GM12878 (cell line): ENCODE measurements at regions not wholly inside any gene's neighbourhood (a gene's known extent, or its start where the extent isn't known, plus 50 kb on each side); places are given as distances from the start of the nearest gene placed in this dataset.

Source experiments
- ATAC-seq: fragments of 200-7000 bp; cut with Tn5 transposase; 3 replicates; pipeline ENCODE4 v1.9.1; 2020; ENCODE audit warnings: mild to moderate bottlenecking, moderate library complexity
- BruUV-seq: library from RNA; stranded (reverse); fragments of 400-500 nt; replicated peaks from 2 replicates; lab custom pipeline; 2021; lab: Mats Ljungman, UMichigan
- CTCF ChIA-PET: fragments of 300-600 bp; sonication (Branson Sonifier 250); formaldehyde crosslinking; extraction: SDS; loops from one replicate; lab custom pipeline; 2021; ENCODE audit warnings: inconsistent platforms; lab: Yijun Ruan, JAX
- POLR2A ChIA-PET: fragments of 350-600 bp; formaldehyde crosslinking; extraction: SDS; loops from one replicate; lab custom pipeline; 2021; ENCODE audit warnings: inconsistent platforms; lab: Charles Lee
- RAD21 ChIA-PET: fragments of 300-600 bp; sonication (Branson Sonifier 250); formaldehyde crosslinking; loops from one replicate; lab custom pipeline; 2023; ENCODE audit warnings: antibody characterized with exemption; ENCODE audit not compliant: unreplicated experiment; lab: Charles Lee
- SMC1A ChIA-PET: fragments of 300-600 bp; sonication (Branson Sonifier 250); formaldehyde crosslinking; loops from one replicate; lab custom pipeline; 2023; ENCODE audit not compliant: unreplicated experiment, uncharacterized antibody; lab: Charles Lee
- DNase-seq: peaks from one replicate; pipeline ENCODE4 v3.0.0-alpha.2; 2011; ENCODE audit warnings: low read depth, low spot score
- FAIRE-seq: peaks from 3 replicates; lab custom pipeline; 2011; peaks lifted over from hg19 to GRCh38; lab: Jason Lieb, UNC
- H2AFZ ChIP-seq: 2 replicates; pipeline ENCODE4 v1.6.0; 2011; ENCODE audit warnings: low read depth, low read length, control low read depth; ENCODE audit not compliant: control insufficient read depth
- H3K27ac ChIP-seq: 2 replicates; pipeline ENCODE4 v1.5.1; 2011; ENCODE audit warnings: control low read depth; ENCODE audit not compliant: control insufficient read depth, insufficient read depth
- H3K27me3 ChIP-seq, 2 experiments: replicated peaks in 1 of 2; 2 replicates each; pipeline versions ENCODE4 v1.6.0 to v1.6.1; 2011; ENCODE audit warnings: low read length in 1 of 2; ENCODE audit not compliant: control insufficient read depth in 2 of 2, insufficient read depth in 2 of 2
- H3K36me3 ChIP-seq, 2 experiments: 2 replicates each; pipeline ENCODE4 v1.5.1; 2011; ENCODE audit warnings: low read length in 1 of 2; ENCODE audit not compliant: control insufficient read depth in 2 of 2, insufficient read depth in 2 of 2
- H3K4me1 ChIP-seq: 2 replicates; pipeline ENCODE4 v1.6.1; 2011; ENCODE audit warnings: mild to moderate bottlenecking, low read length, moderate library complexity, mixed read lengths; ENCODE audit not compliant: control insufficient read depth, insufficient read depth
- H3K4me2 ChIP-seq: 2 replicates; pipeline ENCODE4 v1.6.0; 2011; ENCODE audit warnings: control low read depth; ENCODE audit not compliant: control insufficient read depth, insufficient read depth
- H3K4me3 ChIP-seq: fragments of 200-600 bp; sonication (generic); 2 replicates; pipeline ENCODE4 v1.5.1; 2016
- H3K79me2 ChIP-seq: 2 replicates; pipeline ENCODE4 v1.6.0; 2011; ENCODE audit warnings: low read length; ENCODE audit not compliant: control insufficient read depth, insufficient read depth
- H3K9ac ChIP-seq: 2 replicates; pipeline ENCODE4 v1.8.0; 2011; ENCODE audit warnings: low read length, control low read depth, mixed read lengths; ENCODE audit not compliant: control insufficient read depth, insufficient read depth
- H3K9me3 ChIP-seq: replicated peaks from 3 replicates; pipeline ENCODE4 v1.5.1; 2011; ENCODE audit warnings: mild to moderate bottlenecking, low read length; ENCODE audit not compliant: control insufficient read depth, insufficient read depth
- H4K20me1 ChIP-seq: 2 replicates; pipeline ENCODE4 v1.6.0; 2011; ENCODE audit not compliant: control insufficient read depth, insufficient read depth
- ATF7 ChIP-seq: fragments of 450-650 bp; IDR thresholded peaks from 2 replicates; pipeline ENCODE4 v1.6.1; 2016; ENCODE audit warnings: low read depth, mild to moderate bottlenecking
- BCL11A ChIP-seq: IDR thresholded peaks from 2 replicates; pipeline ENCODE4 v1.6.1; 2011; ENCODE audit warnings: low read depth, low read length
- DPF2 ChIP-seq: fragments of 450-650 bp; IDR thresholded peaks from 2 replicates; pipeline ENCODE4 v1.6.1; 2017; ENCODE audit warnings: mild to moderate bottlenecking
- IKZF2 ChIP-seq, 2 experiments: fragments of 450-650 bp; IDR thresholded peaks; 2 replicates each; pipeline ENCODE4 v1.6.1; 2017; ENCODE audit warnings: mild to moderate bottlenecking in 2 of 2, moderate library complexity in 2 of 2
- LARP7 ChIP-seq: fragments of 450-650 bp; IDR thresholded peaks from 2 replicates; pipeline ENCODE4 v1.6.1; 2017; ENCODE audit warnings: mild to moderate bottlenecking
- MTA2 ChIP-seq: fragments of 450-650 bp; IDR thresholded peaks from 2 replicates; pipeline ENCODE4 v1.6.1; 2016; ENCODE audit warnings: low read depth, mild to moderate bottlenecking, moderate library complexity
- RAD51 ChIP-seq: fragments of 450-650 bp; IDR thresholded peaks from 2 replicates; pipeline ENCODE4 v1.6.1; 2016; ENCODE audit warnings: moderate library complexity, mild to moderate bottlenecking, inconsistent platforms
- RELB ChIP-seq: fragments of 450-650 bp; IDR thresholded peaks from 2 replicates; pipeline ENCODE4 v1.6.1; 2017; ENCODE audit warnings: low read depth, mild to moderate bottlenecking, moderate library complexity
- SRF ChIP-seq, 2 experiments: IDR thresholded peaks; 2 replicates each; pipeline ENCODE4 v1.6.1; 2011; ENCODE audit warnings: low read depth in 2 of 2, low read length in 2 of 2, mild to moderate bottlenecking in 1 of 2, moderate library complexity in 1 of 2
- YY1 ChIP-seq: IDR thresholded peaks from 2 replicates; pipeline ENCODE4 v1.6.1; 2011; ENCODE audit warnings: low read depth, mild to moderate bottlenecking, low read length
- WGBS: methylation state at CpG from one replicate; pipeline ENCODE4 v1.1.6; 2016; ENCODE audit warnings: low lambda C conversion rate; ENCODE audit not compliant: insufficient replicate concordance, insufficient coverage; ENCODE audit errors: missing lambda C conversion rate; 5-methylcytosine and 5-hydroxymethylcytosine counted together
- in situ Hi-C: fragments of 300-500 bp; cut with MboI; formaldehyde crosslinking; loops from 9 replicates; pipeline ENCODE4 v1.14.3; 2018; ENCODE audit warnings: mixed read lengths
- intact Hi-C: fragments of 100-400 bp; cut with micrococcal nuclease; formaldehyde crosslinking; loops from one replicate; pipeline ENCODE4 v1.14.2; 2022; ENCODE audit not compliant: unreplicated experiment
- TF ChIP-seq, protein P1 (sequence below): fragments of 450-650 bp; IDR thresholded peaks from 2 replicates; pipeline ENCODE4 v1.6.1; 2017; ENCODE audit warnings: antibody characterized with exemption, mild to moderate bottlenecking, moderate library complexity

- H3K79me2 ChIP-seq: no peaks in the 10 kb centered on the region
- H3K27me3 ChIP-seq: no peaks in the 10 kb centered on the region
- no peak overlapping the region for H3K4me2 ChIP-seq
- in situ Hi-C loops: no loop called here
- CTCF ChIA-PET: interaction anchor here (0.7 kb wide), 1 partner anchor 60 kb away, joined by 3 read pairs; no protein-coding TSS in a partner anchor
- SMC1A ChIA-PET: interaction anchor here (0.7 to 1.2 kb wide), 3 partner anchors 90 to 478 kb away, joined by 3 to 4 read pairs (median 4); no protein-coding TSS in a partner anchor
- no peaks in the 10 kb centered on the region for H4K20me1 ChIP-seq
- peak; percentile 98 for TF ChIP-seq MTA2
- no peak for TF ChIP-seq LARP7
- peak; percentile 83 for TF ChIP-seq BCL11A
- 0 out of 2 replicates have a peak, but pooled peaks have one; percentile 26 for TF ChIP-seq DPF2
- peak in 1 of 2 experiments; percentile 17; a peak in 2 of 4 replicates for TF ChIP-seq IKZF2 (IDR thresholded peaks at IDR 0.05)
- 0 out of 2 replicates have a peak, but pooled peaks have one; percentile 12 for TF ChIP-seq RAD51
- 0 out of 2 replicates have a peak, but pooled peaks have one; percentile 31 for TF ChIP-seq RELB
- TF ChIP-seq SRF (IDR thresholded peaks at IDR 0.05; ENCODE audit: low read depth in 2 of 2, low read length in 2 of 2): no peak
- TF ChIP-seq YY1: no peak
- peak; percentile 33; the same call in 1 of the 2 replicates for TF ChIP-seq ATF7
- TF ChIP-seq, protein P1, sequence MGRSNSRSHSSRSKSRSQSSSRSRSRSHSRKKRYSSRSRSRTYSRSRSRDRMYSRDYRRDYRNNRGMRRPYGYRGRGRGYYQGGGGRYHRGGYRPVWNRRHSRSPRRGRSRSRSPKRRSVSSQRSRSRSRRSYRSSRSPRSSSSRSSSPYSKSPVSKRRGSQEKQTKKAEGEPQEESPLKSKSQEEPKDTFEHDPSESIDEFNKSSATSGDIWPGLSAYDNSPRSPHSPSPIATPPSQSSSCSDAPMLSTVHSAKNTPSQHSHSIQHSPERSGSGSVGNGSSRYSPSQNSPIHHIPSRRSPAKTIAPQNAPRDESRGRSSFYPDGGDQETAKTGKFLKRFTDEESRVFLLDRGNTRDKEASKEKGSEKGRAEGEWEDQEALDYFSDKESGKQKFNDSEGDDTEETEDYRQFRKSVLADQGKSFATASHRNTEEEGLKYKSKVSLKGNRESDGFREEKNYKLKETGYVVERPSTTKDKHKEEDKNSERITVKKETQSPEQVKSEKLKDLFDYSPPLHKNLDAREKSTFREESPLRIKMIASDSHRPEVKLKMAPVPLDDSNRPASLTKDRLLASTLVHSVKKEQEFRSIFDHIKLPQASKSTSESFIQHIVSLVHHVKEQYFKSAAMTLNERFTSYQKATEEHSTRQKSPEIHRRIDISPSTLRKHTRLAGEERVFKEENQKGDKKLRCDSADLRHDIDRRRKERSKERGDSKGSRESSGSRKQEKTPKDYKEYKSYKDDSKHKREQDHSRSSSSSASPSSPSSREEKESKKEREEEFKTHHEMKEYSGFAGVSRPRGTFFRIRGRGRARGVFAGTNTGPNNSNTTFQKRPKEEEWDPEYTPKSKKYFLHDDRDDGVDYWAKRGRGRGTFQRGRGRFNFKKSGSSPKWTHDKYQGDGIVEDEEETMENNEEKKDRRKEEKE: no peak
- DNase-seq: peak; percentile 8
- WGBS: 1% methylated on average over 3 of the region's 3 CpGs
- ATAC-seq: peak; percentile 93
- H3K4me1 ChIP-seq: no peaks in the 10 kb centered on the region
- H3K9me3 ChIP-seq: no peaks in the 10 kb centered on the region
- FAIRE-seq: no peak
- no peak overlapping the region for H3K9ac ChIP-seq
- no TSS peak for BruUV-seq
- RAD21 ChIA-PET: no interaction called here
- H3K27ac ChIP-seq: no peak overlapping the region
- intact Hi-C loops: loop anchor here (10.0 kb wide), 1 partner anchor 482 kb away; no protein-coding TSS in a partner anchor
- no peak overlapping the region for H3K4me3 ChIP-seq
- POLR2A ChIA-PET: no interaction called here
- no peak overlapping the region for H2AFZ ChIP-seq
- no peaks in the 10 kb centered on the region for H3K36me3 ChIP-seq
Observed at GRCh38 chrX:42276982-42277690, 353.8 kb upstream of the CASK start.
